Naive thymus-derived CD4-positive, alpha-beta T cell (primary cell): ENCODE measurements at regions not wholly inside any gene's neighbourhood (a gene's known extent, or its start where the extent isn't known, plus 50 kb on each side); places are given as distances from the start of the nearest gene placed in this dataset.

ENCODE experiments used
- ATAC-seq: fragments of 150-1000 bp; cut with Tn5 transposase; 2 replicates; pipeline ENCODE4 v1.10.0; 2021; ENCODE audit warnings: mild to moderate bottlenecking, moderate library complexity
- CTCF ChIA-PET: fragments of 350-600 bp; sonication (Branson Sonifier 250); formaldehyde crosslinking; loops from one replicate; lab custom pipeline; 2021; ENCODE audit warnings: antibody characterized with exemption; lab: Charles Lee
- POLR2A ChIA-PET: fragments of 350-600 bp; sonication (Branson Sonifier 250); formaldehyde crosslinking; loops from one replicate; lab custom pipeline; 2021; ENCODE audit warnings: antibody characterized with exemption, inconsistent platforms; lab: Charles Lee
- DNase-seq, 9 donors: peaks; one replicate each; pipeline versions ENCODE4 v3.0.0 to v3.0.0-alpha.2; 2020 to 2022; ENCODE audit warnings: mixed read lengths in 1 of 9
- H3K27ac ChIP-seq: one replicate; pipeline ENCODE4 v1.7.0; 2013; ENCODE audit warnings: mild to moderate bottlenecking, low read depth, low read length, moderate library complexity
- H3K27me3 ChIP-seq, 2 donors: one replicate each; pipeline ENCODE4 v1.7.0; 2013; ENCODE audit warnings: low read length in 2 of 2, mild to moderate bottlenecking in 2 of 2, moderate library complexity in 2 of 2; ENCODE audit not compliant: control insufficient read depth in 2 of 2, insufficient read depth in 2 of 2
- H3K36me3 ChIP-seq, 3 experiments: 1 replicate in 2 of 3; 2 replicates in 1 of 3; pipeline ENCODE4 v1.7.0; 2013; ENCODE audit warnings: low read length in 3 of 3, mild to moderate bottlenecking in 3 of 3, moderate library complexity in 1 of 3; ENCODE audit not compliant: insufficient read depth in 3 of 3, control insufficient read depth in 2 of 3
- H3K4me1 ChIP-seq, 2 donors: one replicate each; pipeline ENCODE4 v1.7.0; 2013; ENCODE audit warnings: low read length in 2 of 2, mild to moderate bottlenecking in 2 of 2, moderate library complexity in 1 of 2; ENCODE audit not compliant: control insufficient read depth in 2 of 2, insufficient read depth in 2 of 2
- H3K4me3 ChIP-seq: 2 replicates; pipeline ENCODE4 v1.7.0; 2013; ENCODE audit warnings: mild to moderate bottlenecking, low read length
- H3K9me3 ChIP-seq, 3 experiments: 1 replicate in 2 of 3; 2 replicates in 1 of 3; pipeline ENCODE4 v1.7.0; 2013; ENCODE audit warnings: low read length in 3 of 3; ENCODE audit not compliant: control insufficient read depth in 2 of 3
- H3K27ac Mint-ChIP-seq, 9 donors: one replicate each; pipeline ENCODE4 v1.8.0; 2020 to 2022; ENCODE audit warnings: mixed read lengths in 9 of 9, mild to moderate bottlenecking in 8 of 9, moderate library complexity in 5 of 9, inconsistent platforms in 2 of 9
- H3K27me3 Mint-ChIP-seq, 5 donors: one replicate each; pipeline ENCODE4 v1.8.0; 2021 to 2022; ENCODE audit warnings: mixed read lengths in 5 of 5, mild to moderate bottlenecking in 1 of 5
- H3K36me3 Mint-ChIP-seq, 5 donors: one replicate each; pipeline ENCODE4 v1.8.0; 2020 to 2022; ENCODE audit warnings: mixed read lengths in 5 of 5, mild to moderate bottlenecking in 3 of 5, inconsistent platforms in 1 of 5
- H3K4me1 Mint-ChIP-seq, 7 donors: one replicate each; pipeline ENCODE4 v1.8.0; 2020 to 2022; ENCODE audit warnings: mixed read lengths in 7 of 7, mild to moderate bottlenecking in 3 of 7, inconsistent platforms in 1 of 7
- H3K4me3 Mint-ChIP-seq, 10 donors: one replicate each; pipeline ENCODE4 v1.8.0; 2020 to 2022; ENCODE audit warnings: mild to moderate bottlenecking in 10 of 10, mixed read lengths in 10 of 10, moderate library complexity in 6 of 10, inconsistent platforms in 2 of 10
- H3K9me3 Mint-ChIP-seq, 11 donors: one replicate each; pipeline ENCODE4 v1.8.0; 2020 to 2022; ENCODE audit warnings: mixed read lengths in 11 of 11, mild to moderate bottlenecking in 4 of 11, inconsistent platforms in 1 of 11, moderate library complexity in 1 of 11
- intact Hi-C, 2 donors: fragments of 100-400 bp; cut with micrococcal nuclease; formaldehyde crosslinking; loops; one replicate each; pipeline ENCODE4 v1.15.1; 2023

GRCh38 chr15:48040166-48040817, 80.5 kb upstream of the SLC24A5 start:
- Histone ChIP-seq H3K4me3 (no peak overlapping the region), H3K9me3 (no peaks in the 10 kb centered on the region), H3K36me3 (no peaks in the 10 kb centered on the region), H3K4me1 (no peaks in the 10 kb centered on the region), H3K27me3 (no peaks in the 10 kb centered on the region), H3K27ac (no peak overlapping the region)
- intact Hi-C loops = no loop called here
- no peak overlapping the region for H3K27ac Mint-ChIP-seq
- peaks cover 0 to 5% (median 0%) of the 10 kb centered on the region in 11 donors for H3K9me3 Mint-ChIP-seq
- ChIA-PET POLR2A (no interaction called here), CTCF (no interaction called here)
- no peaks in the 10 kb centered on the region for H3K4me1 Mint-ChIP-seq
- H3K4me3 Mint-ChIP-seq = no peak overlapping the region
- ATAC-seq = no peak
- H3K36me3 Mint-ChIP-seq = no peaks in the 10 kb centered on the region
- no peak for DNase-seq
- H3K27me3 Mint-ChIP-seq = peaks cover 0 to 28% (median 11%) of the 10 kb centered on the region in 5 donors

GRCh38 chr15:48041454-48041853, 79.3 kb upstream of the SLC24A5 start:
- no peak overlapping the region for H3K4me3 Mint-ChIP-seq
- H3K9me3 Mint-ChIP-seq = peaks cover 0 to 6% (median 0%) of the 10 kb centered on the region in 11 donors
- POLR2A ChIA-PET = no interaction called here
- no peaks in the 10 kb centered on the region for H3K4me1 Mint-ChIP-seq
- Histone ChIP-seq H3K27me3 (no peaks in the 10 kb centered on the region), H3K4me3 (no peak overlapping the region), H3K36me3 (no peaks in the 10 kb centered on the region), H3K9me3 (no peaks in the 10 kb centered on the region), H3K27ac (no peak overlapping the region), H3K4me1 (no peaks in the 10 kb centered on the region)
- intact Hi-C loops = no loop called here
- H3K27me3 Mint-ChIP-seq = peaks cover 0 to 28% (median 11%) of the 10 kb centered on the region in 5 donors
- no peaks in the 10 kb centered on the region for H3K36me3 Mint-ChIP-seq
- H3K27ac Mint-ChIP-seq = no peak overlapping the region
- DNase-seq (no peak), ATAC-seq (no peak)
- CTCF ChIA-PET = no interaction called here

GRCh38 chr15:48046813-48047438, 73.9 kb upstream of the SLC24A5 start:
- Mint-ChIP-seq H3K27me3 (peaks cover 0 to 12% (median 6%) of the 10 kb centered on the region in 5 donors), H3K9me3 (peaks cover 0 to 6% (median 2%) of the 10 kb centered on the region in 11 donors), H3K36me3 (no peaks in the 10 kb centered on the region), H3K4me1 (no peaks in the 10 kb centered on the region), H3K4me3 (no peak overlapping the region), H3K27ac (no peak overlapping the region)
- POLR2A ChIA-PET = no interaction called here
- H3K27ac ChIP-seq = no peak overlapping the region
- H3K36me3 ChIP-seq = no peaks in the 10 kb centered on the region
- intact Hi-C loops = no loop called here
- H3K9me3 ChIP-seq = no peaks in the 10 kb centered on the region
- CTCF ChIA-PET = no interaction called here
- DNase-seq (no peak), ATAC-seq (no peak)
- H3K4me3 ChIP-seq = no peak overlapping the region
- no peaks in the 10 kb centered on the region for H3K27me3 ChIP-seq
- no peaks in the 10 kb centered on the region for H3K4me1 ChIP-seq

GRCh38 chr15:48049736-48050135, 71.1 kb upstream of the SLC24A5 start:
- Mint-ChIP-seq H3K9me3 (peaks cover 0 to 24% (median 3%) of the 10 kb centered on the region in 11 donors), H3K27me3 (peaks cover 0 to 19% (median 10%) of the 10 kb centered on the region in 5 donors), H3K4me1 (no peaks in the 10 kb centered on the region), H3K36me3 (no peaks in the 10 kb centered on the region), H3K4me3 (no peak overlapping the region), H3K27ac (no peak overlapping the region)
- ChIA-PET CTCF (no interaction called here), POLR2A (no interaction called here)
- DNase-seq = no peak
- no peak overlapping the region for H3K27ac ChIP-seq
- no peaks in the 10 kb centered on the region for H3K9me3 ChIP-seq
- H3K4me3 ChIP-seq = no peak overlapping the region
- no peak for ATAC-seq
- intact Hi-C loops = no loop called here
- no peaks in the 10 kb centered on the region for H3K27me3 ChIP-seq
- H3K36me3 ChIP-seq = no peaks in the 10 kb centered on the region
- no peaks in the 10 kb centered on the region for H3K4me1 ChIP-seq

- no peak overlapping the region for H3K27ac Mint-ChIP-seq
- peaks cover 0 to 19% (median 10%) of the 10 kb centered on the region in 5 donors for H3K27me3 Mint-ChIP-seq
- no peaks in the 10 kb centered on the region for H3K4me1 Mint-ChIP-seq
- H3K9me3 Mint-ChIP-seq = peaks cover 0 to 25% (median 5%) of the 10 kb centered on the region in 11 donors
- no peak overlapping the region for H3K27ac ChIP-seq
- no peaks in the 10 kb centered on the region for H3K27me3 ChIP-seq
- DNase-seq = no peak
- intact Hi-C loops = no loop called here
- H3K36me3 ChIP-seq = no peaks in the 10 kb centered on the region
- no peak for ATAC-seq
- no peaks in the 10 kb centered on the region for H3K36me3 Mint-ChIP-seq
- no peak overlapping the region for H3K4me3 ChIP-seq
- no peaks in the 10 kb centered on the region for H3K9me3 ChIP-seq
- CTCF ChIA-PET = no interaction called here
- H3K4me1 ChIP-seq = no peaks in the 10 kb centered on the region
- POLR2A ChIA-PET = no interaction called here
- H3K4me3 Mint-ChIP-seq = no peak overlapping the region
Observed at GRCh38 chr15:48052946-48053345, 67.8 kb upstream of the SLC24A5 start.

GRCh38 chr15:48058371-48058770, 62.4 kb upstream of the SLC24A5 start:
- Mint-ChIP-seq H3K4me1 (peaks cover 0 to 5% (median 0%) of the 10 kb centered on the region in 7 donors), H3K27ac (no peak overlapping the region), H3K36me3 (no peaks in the 10 kb centered on the region), H3K4me3 (no peak overlapping the region), H3K27me3 (peaks cover 0 to 13% (median 9%) of the 10 kb centered on the region in 5 donors), H3K9me3 (peaks cover 0 to 18% (median 5%) of the 10 kb centered on the region in 11 donors)
- intact Hi-C loops = no loop called here
- H3K27me3 ChIP-seq = no peaks in the 10 kb centered on the region
- H3K27ac ChIP-seq = no peak overlapping the region
- ATAC-seq (no peak), DNase-seq (no peak)
- no peak overlapping the region for H3K4me3 ChIP-seq
- no peaks in the 10 kb centered on the region for H3K4me1 ChIP-seq
- CTCF ChIA-PET = no interaction called here
- no peaks in the 10 kb centered on the region for H3K36me3 ChIP-seq
- POLR2A ChIA-PET = no interaction called here
- no peaks in the 10 kb centered on the region for H3K9me3 ChIP-seq

- Histone ChIP-seq H3K36me3 (no peaks in the 10 kb centered on the region), H3K4me3 (no peak overlapping the region), H3K27me3 (no peaks in the 10 kb centered on the region), H3K27ac (no peak overlapping the region), H3K4me1 (no peaks in the 10 kb centered on the region), H3K9me3 (no peaks in the 10 kb centered on the region)
- ATAC-seq = no peak
- ChIA-PET CTCF (no interaction called here), POLR2A (no interaction called here)
- no peak overlapping the region for H3K27ac Mint-ChIP-seq
- intact Hi-C loops = no loop called here
- no peak overlapping the region for H3K4me3 Mint-ChIP-seq
- peaks cover 0 to 7% (median 2%) of the 10 kb centered on the region in 11 donors for H3K9me3 Mint-ChIP-seq
- peaks cover 0 to 9% (median 8%) of the 10 kb centered on the region in 5 donors for H3K27me3 Mint-ChIP-seq
- no peak for DNase-seq
- peaks cover 0 to 5% (median 0%) of the 10 kb centered on the region in 7 donors for H3K4me1 Mint-ChIP-seq
- H3K36me3 Mint-ChIP-seq = no peaks in the 10 kb centered on the region
Observed at GRCh38 chr15:48059791-48060190, 61.0 kb upstream of the SLC24A5 start.
